SK-MEL-5 (cell line): ENCODE measurements at regions not wholly inside any gene's neighbourhood (a gene's known extent, or its start where the extent isn't known, plus 50 kb on each side); places are given as distances from the start of the nearest gene placed in this dataset.

ENCODE experiments used
- DNase-seq: peaks from one replicate; pipeline ENCODE4 v3.0.0-alpha.2; 2016; ENCODE audit warnings: low read depth, low spot score
- in situ Hi-C: cut with HindIII; loops from 2 replicates; pipeline ENCODE4 v1.10.0; 2016; ENCODE audit warnings: low sequenced_read_pairs, high pct_unique_total_duplicates, low pct_unique_long_range_greater_than_20kb

GRCh38 chr22:27029584-27030130 lies 372.3 kb downstream of the MIAT start:
- in situ Hi-C loops = no loop called here
- DNase-seq = no peak

DNA sequence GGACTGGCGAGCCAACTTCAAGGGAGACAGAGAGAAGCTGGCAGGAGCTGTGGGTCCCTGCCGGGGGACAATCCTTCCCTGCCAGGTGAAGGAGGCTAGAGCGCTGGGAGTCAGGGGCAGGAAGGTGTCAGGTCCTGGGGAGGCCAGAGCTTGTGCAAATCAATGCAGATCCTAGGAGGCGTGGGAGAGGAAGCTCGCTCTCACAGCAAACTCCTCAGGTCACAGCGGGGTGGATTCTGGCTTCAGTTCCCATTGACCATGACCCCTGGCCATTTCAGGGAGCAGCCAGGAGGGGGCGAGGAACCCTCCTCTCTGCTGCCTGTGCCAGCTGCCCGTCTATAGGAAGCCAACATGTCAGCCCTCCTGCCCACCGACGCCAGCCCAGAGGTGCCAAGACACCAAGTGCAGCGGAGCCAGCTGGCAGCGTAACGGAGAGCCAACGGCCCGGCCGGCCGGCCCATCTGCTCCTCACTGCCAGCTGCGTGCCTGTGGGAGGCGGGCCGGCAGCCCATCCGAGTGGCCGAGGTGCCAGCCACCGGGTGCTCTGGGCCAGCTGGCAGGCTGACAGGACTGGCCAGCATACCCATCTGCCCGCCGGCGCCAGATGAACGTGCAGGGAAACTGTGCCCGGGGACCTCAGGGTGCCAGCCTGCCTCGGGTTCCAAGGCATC lies 374.8 kb downstream of the MIAT start:
- in situ Hi-C loops = no loop called here
- DNase-seq = peak; percentile 48

- no peak for DNase-seq
- in situ Hi-C loops = no loop called here
Observed at GRCh38 chr22:27041745-27042310, 384.4 kb downstream of the MIAT start.

DNA sequence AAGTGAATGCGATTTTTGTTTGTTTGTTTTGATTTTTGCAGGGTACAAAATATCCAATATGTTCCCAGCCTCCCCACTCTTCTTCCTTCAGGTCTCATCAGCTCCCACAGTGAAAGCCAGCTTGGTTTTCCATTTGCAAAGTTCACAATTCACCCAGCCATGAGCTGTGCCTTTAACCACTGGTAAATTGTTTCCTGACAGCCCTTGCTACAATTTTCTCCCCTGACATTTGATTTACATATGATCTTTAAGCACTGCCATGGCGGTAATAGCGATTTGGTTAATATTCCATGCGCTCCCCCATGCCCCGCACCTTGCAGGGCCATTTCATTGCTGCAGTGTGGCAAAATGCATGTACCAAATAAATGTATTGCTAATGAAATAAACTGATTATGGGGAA lies 385.9 kb downstream of the MIAT start:
- DNase-seq = no peak

DNA sequence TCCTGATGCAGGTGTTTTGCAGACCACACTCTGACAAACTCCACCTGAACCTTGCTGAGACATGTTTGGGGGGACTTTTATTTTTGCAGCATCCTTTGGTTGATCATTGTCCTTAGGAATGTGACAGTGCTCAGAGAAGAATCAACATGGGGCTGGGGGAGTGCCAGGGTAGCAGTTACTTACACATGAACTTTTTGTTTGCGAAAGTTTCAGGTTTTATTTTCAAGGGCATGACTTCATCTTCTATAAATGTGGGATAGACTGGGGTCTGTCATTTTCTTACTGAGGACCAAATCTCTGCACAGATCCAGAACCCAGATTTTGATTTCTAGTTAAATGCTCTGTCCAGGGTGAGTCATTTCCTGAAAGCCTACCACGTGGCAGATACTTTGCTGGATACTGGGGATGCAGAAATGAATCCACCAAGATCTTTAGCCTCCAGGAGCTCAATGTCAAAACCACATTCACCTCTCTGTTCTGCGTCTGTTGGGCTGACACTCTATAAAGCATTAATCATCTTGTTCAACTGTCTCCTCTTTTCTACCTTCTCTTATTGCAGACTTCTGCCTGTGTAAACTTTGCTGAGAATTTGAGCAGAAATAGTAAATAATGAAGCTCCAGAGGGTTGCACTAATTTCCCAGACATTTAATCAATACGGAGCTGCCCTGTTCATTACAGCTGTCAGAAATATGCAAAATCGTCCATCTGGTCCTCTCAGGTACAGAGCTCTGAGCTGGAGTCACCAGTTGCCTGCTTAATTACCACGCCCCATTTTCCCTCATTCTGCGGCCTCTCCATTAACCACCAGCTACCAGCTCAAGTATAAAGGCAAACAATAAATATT lies 387.9 kb downstream of the MIAT start:
- peak; percentile 4 for DNase-seq
- in situ Hi-C loops = no loop called here

More for the DNA sequence above, 385.9 kb downstream of the MIAT start:
- in situ Hi-C loops = no loop called here

GRCh38 chr22:27046086-27046485 lies 388.7 kb downstream of the MIAT start:
- in situ Hi-C loops = no loop called here
- DNase-seq = no peak

GRCh38 chr22:27046603-27047002 lies 389.2 kb downstream of the MIAT start:
- DNase-seq = no peak
- in situ Hi-C loops = no loop called here

DNA sequence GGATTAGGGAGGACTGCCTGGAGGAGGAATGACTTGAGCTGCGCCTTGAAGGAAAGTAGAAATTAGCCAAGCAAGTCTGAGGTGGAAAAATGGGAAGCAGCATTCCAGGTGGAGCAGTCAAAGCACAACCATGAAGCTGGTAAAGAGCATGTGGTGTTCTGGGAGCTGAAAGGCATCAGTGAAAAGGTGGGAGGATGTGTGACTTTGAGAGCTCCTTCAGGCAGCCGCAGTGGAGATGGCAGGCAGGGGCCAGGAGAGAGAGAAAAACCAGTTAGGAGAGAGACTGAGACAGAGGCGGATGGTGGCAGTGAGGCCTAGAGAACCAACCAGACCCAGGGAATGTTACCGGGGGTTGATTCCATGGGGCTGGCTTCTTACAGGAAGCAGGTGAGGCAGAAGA lies 393.4 kb downstream of the MIAT start:
- DNase-seq = no peak
- in situ Hi-C loops = no loop called here

DNA sequence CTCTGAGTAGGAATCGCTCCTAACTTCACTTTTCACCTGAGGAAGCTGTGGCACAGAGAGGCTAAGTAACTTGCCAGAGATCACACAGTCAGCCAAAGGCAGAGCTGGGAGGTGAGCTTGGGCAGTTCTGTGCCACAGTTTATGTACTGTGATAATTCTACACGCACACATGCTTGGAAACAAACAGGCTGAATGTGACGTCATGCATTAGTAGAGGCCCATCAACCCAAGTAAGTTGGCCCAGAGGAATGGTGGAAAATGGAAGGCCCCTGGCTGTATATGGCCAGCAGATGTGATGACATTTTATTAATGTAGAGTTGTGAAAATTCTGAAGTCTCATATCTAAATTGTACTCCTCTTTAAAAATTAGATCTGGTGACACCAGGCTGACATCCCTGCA lies 394.0 kb downstream of the MIAT start:
- no peak for DNase-seq
- in situ Hi-C loops = no loop called here

- DNase-seq = no peak
- in situ Hi-C loops = no loop called here
Observed at GRCh38 chr22:27057717-27058116, 400.3 kb downstream of the MIAT start.

DNA sequence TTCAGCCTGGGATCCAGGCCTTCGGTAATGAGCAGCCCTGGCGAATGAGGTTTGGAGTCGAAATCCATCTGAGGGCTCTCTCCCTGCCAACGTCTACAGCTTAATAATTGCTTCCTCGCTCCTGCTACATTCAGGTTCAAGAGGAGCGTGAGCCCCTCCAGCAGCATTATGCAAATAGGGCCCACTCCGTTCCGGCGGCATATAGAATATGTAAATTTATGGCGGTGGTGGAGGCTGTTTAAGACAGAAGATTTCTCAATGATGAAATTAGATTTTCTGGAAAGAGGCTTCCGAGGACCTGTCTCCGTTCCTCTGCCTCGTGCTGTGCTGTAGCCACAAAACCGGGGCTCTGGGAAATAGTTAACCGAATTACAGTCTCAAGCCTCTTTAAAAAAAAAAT lies 402.8 kb downstream of the MIAT start:
- no peak for DNase-seq
- in situ Hi-C loops = no loop called here

DNA sequence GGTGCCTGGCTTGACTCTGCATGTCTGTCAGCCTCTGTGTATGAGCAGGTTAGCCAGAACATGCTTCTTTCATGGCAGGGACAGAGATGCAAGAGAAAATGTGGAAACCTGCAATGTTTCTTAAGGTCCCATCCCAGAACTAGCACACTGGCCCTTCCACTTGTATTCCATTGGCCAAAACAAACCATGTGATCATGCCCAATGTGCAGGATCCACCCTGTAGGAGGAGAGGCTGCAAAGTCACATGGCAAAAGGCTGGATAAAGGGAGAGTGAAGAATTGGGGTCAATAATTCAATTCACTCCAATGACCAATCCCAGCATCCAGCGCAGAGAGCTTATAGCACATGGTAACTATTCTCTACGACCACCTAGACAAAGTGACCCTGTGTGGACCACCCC lies 405.5 kb downstream of the MIAT start:
- in situ Hi-C loops = no loop called here
- DNase-seq = no peak

GRCh38 chr22:27063406-27063805 lies 406.0 kb downstream of the MIAT start:
- DNase-seq = no peak
- in situ Hi-C loops = no loop called here

- in situ Hi-C loops = no loop called here
- DNase-seq = no peak
Observed at GRCh38 chr22:27063841-27064240, 406.5 kb downstream of the MIAT start.

DNA sequence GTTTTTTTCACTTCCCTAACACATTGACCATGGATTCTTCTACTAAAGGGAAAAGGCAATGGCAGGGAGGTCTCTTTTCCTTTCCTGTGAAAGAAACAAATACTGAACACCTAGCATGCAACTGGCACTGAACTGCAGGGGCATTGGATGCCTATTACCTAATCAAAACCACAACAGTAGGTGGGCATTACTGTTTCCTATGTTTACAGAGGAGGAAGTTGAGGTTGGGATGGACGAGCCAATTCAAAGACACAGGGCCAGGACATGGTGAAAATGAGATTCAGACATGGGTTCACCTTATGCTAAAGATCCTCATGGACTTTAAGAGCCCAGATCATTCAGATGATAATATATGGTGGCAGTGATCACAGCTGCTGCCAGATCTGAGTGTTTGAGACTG lies 407.0 kb downstream of the MIAT start:
- in situ Hi-C loops = no loop called here
- DNase-seq = no peak

GRCh38 chr22:27065279-27065678 lies 407.9 kb downstream of the MIAT start:
- in situ Hi-C loops = no loop called here

DNA sequence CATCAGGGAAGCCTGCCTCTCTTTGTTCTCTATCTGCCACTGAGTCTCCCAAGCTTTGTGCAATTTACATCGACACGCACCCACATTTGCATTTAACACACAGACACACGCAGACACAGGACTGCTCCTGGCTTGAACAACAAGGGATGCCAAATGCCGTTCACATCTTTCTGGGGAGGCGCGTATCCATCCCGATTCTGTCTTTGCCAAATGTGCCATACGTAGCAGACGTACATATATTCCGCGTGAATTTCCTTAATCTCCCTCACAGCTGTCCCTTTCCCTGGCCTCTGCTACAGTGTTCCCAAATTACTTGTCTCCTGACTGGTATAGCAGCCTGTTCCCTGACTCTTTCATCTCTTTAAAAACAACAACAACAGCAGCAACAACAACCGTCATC lies 409.5 kb downstream of the MIAT start:
- DNase-seq = no peak
- in situ Hi-C loops = no loop called here

More at GRCh38 chr22:27065279-27065678, 407.9 kb downstream of the MIAT start:
- no peak for DNase-seq

DNA sequence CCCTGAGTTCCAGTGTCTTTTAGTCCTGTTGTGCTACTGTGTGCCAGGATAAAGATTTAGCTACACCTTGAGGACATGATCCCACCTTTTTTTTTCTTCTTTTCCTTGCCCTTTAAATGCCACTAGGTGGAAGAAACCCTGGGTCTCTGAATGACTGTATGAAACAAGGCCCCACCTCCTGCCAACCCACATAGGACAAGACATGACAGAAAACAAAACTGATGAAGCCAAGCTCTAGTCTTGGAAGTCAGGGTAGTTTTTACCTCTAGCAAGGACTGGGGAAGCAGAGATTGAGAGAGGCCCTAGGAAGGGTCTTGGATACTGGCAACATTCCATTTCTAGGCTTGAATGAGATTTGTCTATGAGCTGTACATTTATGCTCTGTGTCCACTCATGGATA lies 410.7 kb downstream of the MIAT start:
- no peak for DNase-seq
- in situ Hi-C loops = no loop called here

DNA sequence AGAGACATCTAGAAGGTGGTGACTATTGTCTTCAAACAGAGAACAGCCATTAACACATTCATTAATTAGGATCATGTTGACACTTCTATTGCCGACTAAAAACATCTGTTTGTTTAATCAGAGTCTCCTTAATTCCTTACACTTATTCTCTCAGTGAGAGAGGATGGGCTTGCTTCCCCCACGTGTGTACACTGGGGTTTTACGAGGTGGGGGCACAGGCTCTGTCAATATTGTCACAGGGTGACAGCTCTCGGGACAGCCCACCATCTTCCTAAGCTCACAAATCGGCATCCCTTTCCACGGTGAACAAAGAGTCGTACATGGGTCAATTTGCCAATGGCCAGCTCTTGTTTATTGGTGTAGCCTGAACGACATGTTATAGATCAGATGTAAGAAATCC lies 413.2 kb downstream of the MIAT start:
- in situ Hi-C loops = no loop called here
- DNase-seq = no peak
